ENCODE measurements at regions not wholly inside any gene's neighbourhood (a gene's known extent, or its start where the extent isn't known, plus 50 kb on each side); places are given as distances from the start of the nearest gene placed in this dataset.

- TF ChIP-seq CTCF (conservative IDR thresholded peaks at IDR 0.05; ENCODE audit: low read length) (no peak), EZH2phosphoT487 (IDR thresholded peaks at IDR 0.05; ENCODE audit: borderline replicate concordance, low read depth, low read length) (no peak)
Observed at GRCh38 chr6:33909737-33910136, 105.9 kb upstream of the MLN start.
